Pancreas (tissue), 10 donors: ENCODE measurements at regions not wholly inside any gene's neighbourhood (a gene's known extent, or its start where the extent isn't known, plus 50 kb on each side); places are given as distances from the start of the nearest gene placed in this dataset.
"Not testable (repeated sequence)": the region's sequence is repeated elsewhere in the genome, so short reads cannot be mapped to it uniquely, and the experiment has no call there.

ENCODE experiments used
- ATAC-seq, 4 donors: fragments of 200-7000 bp; cut with Tn5 transposase; one replicate each; pipeline versions ENCODE4 v1.8.0 to v1.9.1; 2020; ENCODE audit warnings: mild to moderate bottlenecking in 4 of 4, moderate library complexity in 4 of 4
- DNase-seq, 6 donors: peaks; one replicate each; pipeline ENCODE4 v3.0.0-alpha.2; 2020
- FAIRE-seq: peaks from 2 replicates; lab custom pipeline; 2012; peaks lifted over from hg19 to GRCh38; lab: Jason Lieb, UNC
- H3K27ac ChIP-seq, 4 donors: fragments of 200-600 bp; sonication (generic); 1 replicate in 3 of 4; 2 replicates in 1 of 4; pipeline versions ENCODE4 v1.5.0 to v1.8.0; 2020
- H3K27me3 ChIP-seq, 4 donors: fragments of 200-600 bp; one replicate each; pipeline ENCODE4 v1.8.0; 2021
- H3K36me3 ChIP-seq, 3 donors: fragments of 200-600 bp; sonication (generic) in 1 of 3; one replicate each; pipeline versions ENCODE4 v1.5.0 to v1.8.0; 2020 to 2021
- H3K4me1 ChIP-seq, 3 donors: fragments of 200-600 bp; one replicate each; pipeline ENCODE4 v1.8.0; 2021
- H3K4me3 ChIP-seq, 4 donors: fragments of 200-600 bp; sonication (generic) in 2 of 4; one replicate each; pipeline versions ENCODE4 v1.5.0 to v1.8.0; 2020 to 2021
- H3K9me3 ChIP-seq, 4 donors: fragments of 200-600 bp; one replicate each; pipeline ENCODE4 v1.8.0; 2021
- CTCF ChIP-seq, 4 donors: fragments of 200-600 bp; sonication (generic) in 3 of 4; IDR thresholded peaks; one replicate each; pipeline versions ENCODE4 v1.5.0 to v1.8.0; 2021; ENCODE audit warnings: antibody characterized with exemption in 4 of 4
- WGBS, 2 donors: extraction: QIAGEN DNeasy Blood & Tissue Kit; methylation state at CpG; one replicate each; pipeline ENCODE4 v1.1.7; 2013; 5-methylcytosine and 5-hydroxymethylcytosine counted together
- intact Hi-C, 3 donors: fragments of 100-400 bp; cut with DNase I; formaldehyde crosslinking; loops; one replicate each; pipeline versions ENCODE4 v1.11.1 to v1.14.2; 2022
- donor health status: healthy with polysubstance abuse.
- donor health status: DM: no; HTN: no; CAD: no; lungs with moderate emphysema.
- donor health status: DM: no; HTN: no; CAD: no.
- donor health status: control.
- donor health status: control.
- donor health status: Bipolar disorder and iron deficiency.
- donor health status: DM: yes; HTN: yes; CAD: no.
- donor health status: DM: no; HTN: no; CAD: no.
- donor health status: DM: no; HTN: no; CAD: no.
- donor health status: DM: yes; HTN: yes; CAD: no.

GRCh38 chr6:17211101-17211500, 70.1 kb upstream of the RBM24 start:
- ATAC-seq, result no peak
- H3K4me3 ChIP-seq, result no peak overlapping the region
- no peak for FAIRE-seq
- no peaks in the 10 kb centered on the region for H3K4me1 ChIP-seq
- DNase-seq, result no peak
- TF ChIP-seq CTCF (IDR thresholded peaks at IDR 0.05), result no peak
- intact Hi-C loops, result no loop called here
- WGBS, 2 donors, result 96 to 98% methylated on average over 3 of the region's 3 CpGs
- no peaks in the 10 kb centered on the region for H3K9me3 ChIP-seq
- H3K36me3 ChIP-seq, result no peaks in the 10 kb centered on the region
- no peak overlapping the region for H3K27ac ChIP-seq
- no peaks in the 10 kb centered on the region for H3K27me3 ChIP-seq

- Histone ChIP-seq H3K27ac (no peak overlapping the region), H3K4me1 (no peaks in the 10 kb centered on the region), H3K4me3 (no peak overlapping the region), H3K27me3 (no peaks in the 10 kb centered on the region), H3K9me3 (no peaks in the 10 kb centered on the region), H3K36me3 (no peaks in the 10 kb centered on the region)
- ATAC-seq, result peak in 2 of 4 donors; percentile 61 to 74
- FAIRE-seq, result no peak
- DNase-seq, result no peak
- WGBS, 2 donors, result 50 to 55% methylated on average over 13 of the region's 13 CpGs
- TF ChIP-seq CTCF (IDR thresholded peaks at IDR 0.05), result no peak
- intact Hi-C loops, result no loop called here
Observed at GRCh38 chr6:17212546-17213371, 68.4 kb upstream of the RBM24 start.

GRCh38 chr6:17214106-17214505, 67.1 kb upstream of the RBM24 start:
- H3K27ac ChIP-seq, result no peak overlapping the region
- no peak for FAIRE-seq
- DNase-seq, result no peak
- intact Hi-C loops, result no loop called here
- no peak overlapping the region for H3K4me3 ChIP-seq
- no peaks in the 10 kb centered on the region for H3K36me3 ChIP-seq
- TF ChIP-seq CTCF (IDR thresholded peaks at IDR 0.05), result no peak
- ATAC-seq, result no peak
- no peaks in the 10 kb centered on the region for H3K9me3 ChIP-seq
- H3K27me3 ChIP-seq, result no peaks in the 10 kb centered on the region
- no peaks in the 10 kb centered on the region for H3K4me1 ChIP-seq
- 77 to 85% methylated on average over 9 of the region's 9 CpGs for WGBS, 2 donors

GRCh38 chr6:17216972-17217371, 64.2 kb upstream of the RBM24 start:
- DNase-seq, H3K36me3 ChIP-seq, H3K27me3 ChIP-seq, H3K27ac ChIP-seq, H3K9me3 ChIP-seq, H3K4me1 ChIP-seq, FAIRE-seq, ATAC-seq, H3K4me3 ChIP-seq, intact Hi-C loops: not testable (repeated sequence)
- 93 to 96% methylated on average over 10 of the region's 10 CpGs for WGBS, 2 donors

GRCh38 chr6:17218023-17218748, 63.0 kb upstream of the RBM24 start:
- intact Hi-C loops, result no loop called here
- FAIRE-seq (no peak), ATAC-seq (peak in 2 of 4 donors; percentile 29 to 66), DNase-seq (peak in 1 of 6 donors; percentile 15)
- WGBS, 2 donors, result 57 to 64% methylated on average over 6 of the region's 6 CpGs
- no peaks in the 10 kb centered on the region for H3K4me1 ChIP-seq
- H3K36me3 ChIP-seq, result no peaks in the 10 kb centered on the region
- TF ChIP-seq CTCF (IDR thresholded peaks at IDR 0.05), result no peak
- no peaks in the 10 kb centered on the region for H3K27me3 ChIP-seq
- no peaks in the 10 kb centered on the region for H3K9me3 ChIP-seq
- H3K27ac ChIP-seq, result no peak overlapping the region
- H3K4me3 ChIP-seq, result no peak overlapping the region
